Caco-2 (cell line): ENCODE measurements at regions not wholly inside any gene's neighbourhood (a gene's known extent, or its start where the extent isn't known, plus 50 kb on each side); places are given as distances from the start of the nearest gene placed in this dataset.
"Not testable (repeated sequence)": the region's sequence is repeated elsewhere in the genome, so short reads cannot be mapped to it uniquely, and the experiment has no call there.

Experiments
- BruUV-seq: library from RNA; stranded (reverse); fragments of 400-500 nt; replicated peaks from 2 replicates; lab custom pipeline; 2021; lab: Mats Ljungman, UMichigan
- CTCF ChIA-PET: fragments of 300-600 bp; sonication (Branson Sonifier 250); formaldehyde crosslinking; loops from one replicate; lab custom pipeline; 2022; ENCODE audit warnings: antibody characterized with exemption; lab: Charles Lee
- POLR2A ChIA-PET: fragments of 300-600 bp; sonication (Branson Sonifier 250); formaldehyde crosslinking; loops from one replicate; lab custom pipeline; 2022; ENCODE audit warnings: antibody characterized with exemption; lab: Charles Lee
- DNase-seq, 2 experiments: peaks; one replicate each; pipeline versions ENCODE4 v3.0.0 to v3.0.0-alpha.2; 2020 to 2022
- H3K27me3 ChIP-seq: replicated peaks from 2 replicates; pipeline ENCODE4 v1.6.0; 2011; ENCODE audit warnings: low read length; ENCODE audit not compliant: control insufficient read depth, insufficient read depth
- H3K36me3 ChIP-seq: 2 replicates; pipeline ENCODE4 v1.5.1; 2011; ENCODE audit warnings: low read length; ENCODE audit not compliant: control insufficient read depth, insufficient read depth
- H3K4me1 ChIP-seq: fragments of 250-450 bp; sonication (Bioruptor Pico); 2 replicates; pipeline ENCODE4 v1.5.1; 2020; ENCODE audit warnings: mild to moderate bottlenecking
- H3K4me3 ChIP-seq: 2 replicates; pipeline ENCODE4 v1.5.1; 2011; ENCODE audit warnings: low read depth, mild to moderate bottlenecking, control low read depth, low read length
- H3K9me3 ChIP-seq: fragments of 250-450 bp; sonication (Bioruptor Pico); 2 replicates; pipeline ENCODE4 v1.5.1; 2020; ENCODE audit warnings: mild to moderate bottlenecking, moderate library complexity
- H3K27ac Mint-ChIP-seq: one replicate; pipeline ENCODE4 v1.8.0; 2022; ENCODE audit warnings: mixed read lengths; ENCODE audit not compliant: unreplicated experiment
- H3K27me3 Mint-ChIP-seq: one replicate; pipeline ENCODE4 v1.8.0; 2022; ENCODE audit warnings: mixed read lengths; ENCODE audit not compliant: insufficient read depth, unreplicated experiment
- H3K36me3 Mint-ChIP-seq: one replicate; pipeline ENCODE4 v1.8.0; 2022; ENCODE audit warnings: mild to moderate bottlenecking, mixed read lengths; ENCODE audit not compliant: insufficient read depth, unreplicated experiment
- H3K4me1 Mint-ChIP-seq: one replicate; pipeline ENCODE4 v1.8.0; 2022; ENCODE audit warnings: low read depth, mixed read lengths; ENCODE audit not compliant: unreplicated experiment
- H3K4me3 Mint-ChIP-seq: one replicate; pipeline ENCODE4 v1.8.0; 2022; ENCODE audit warnings: mild to moderate bottlenecking, moderate library complexity, mixed read lengths; ENCODE audit not compliant: unreplicated experiment
- H3K9me3 Mint-ChIP-seq: one replicate; pipeline ENCODE4 v1.8.0; 2022; ENCODE audit warnings: mixed read lengths; ENCODE audit not compliant: unreplicated experiment
- CTCF ChIP-seq, 2 experiments: fragments of 200-600 bp in 1 of 2; IDR thresholded peaks; 1 replicate in 1 of 2; 2 replicates in 1 of 2; pipeline versions ENCODE4 v1.5.1 to v1.8.0; 2011 to 2022; ENCODE audit warnings: antibody characterized with exemption in 1 of 2, control low read depth in 1 of 2, inconsistent platforms in 1 of 2, low read depth in 1 of 2, low read length in 1 of 2, mild to moderate bottlenecking in 1 of 2, moderate library complexity in 1 of 2; ENCODE audit not compliant: insufficient read depth in 1 of 2, severe bottlenecking in 1 of 2, unreplicated experiment in 1 of 2
- intact Hi-C: fragments of 100-400 bp; cut with micrococcal nuclease; formaldehyde crosslinking; loops from one replicate; pipeline ENCODE4 v1.10.0; 2022; ENCODE audit not compliant: unreplicated experiment

- intact Hi-C loops: no loop called here
- H3K27me3 ChIP-seq: no peaks in the 10 kb centered on the region
- Mint-ChIP-seq H3K4me1 (no peaks in the 10 kb centered on the region), H3K4me3 (no peak overlapping the region), H3K9me3 (no peaks in the 10 kb centered on the region), H3K27me3 (peaks cover 4% of the 10 kb centered on the region), H3K36me3 (no peaks in the 10 kb centered on the region), H3K27ac (no peak overlapping the region)
- CTCF ChIA-PET: no interaction called here
- POLR2A ChIA-PET: interaction anchor here (0.6 kb wide), 1 partner anchor 224 kb away, joined by 5 read pairs; the partner anchor contains the start of gene TRUB1
- TF ChIP-seq CTCF (IDR thresholded peaks at IDR 0.05; ENCODE audit: insufficient read depth in 1 of 2, low read depth in 1 of 2, low read length in 1 of 2, severe bottlenecking in 1 of 2, unreplicated experiment in 1 of 2): no peak
- no peak for DNase-seq
- H3K36me3 ChIP-seq: no peaks in the 10 kb centered on the region
- no peaks in the 10 kb centered on the region for H3K4me1 ChIP-seq
- no peaks in the 10 kb centered on the region for H3K9me3 ChIP-seq
- no peak overlapping the region for H3K4me3 ChIP-seq
- BruUV-seq: no TSS peak
These were observed 56.2 kb upstream of the ABLIM1 start for GRCh38 chr10:114714281-114714741.

- Histone ChIP-seq H3K36me3 (no peaks in the 10 kb centered on the region), H3K27me3 (no peaks in the 10 kb centered on the region), H3K4me1 (no peaks in the 10 kb centered on the region), H3K4me3 (no peak overlapping the region), H3K9me3 (0 out of 2 replicates have a peak, but pooled peaks cover 2% of the 10 kb centered on the region)
- ChIA-PET CTCF (no interaction called here), POLR2A (no interaction called here)
- Mint-ChIP-seq H3K27ac (no peak overlapping the region), H3K4me1 (no peaks in the 10 kb centered on the region), H3K4me3 (no peak overlapping the region), H3K27me3 (peaks cover 4% of the 10 kb centered on the region), H3K9me3 (no peaks in the 10 kb centered on the region), H3K36me3 (no peaks in the 10 kb centered on the region)
- no TSS peak for BruUV-seq
- TF ChIP-seq CTCF (IDR thresholded peaks at IDR 0.05; ENCODE audit: insufficient read depth in 1 of 2, low read depth in 1 of 2, low read length in 1 of 2, severe bottlenecking in 1 of 2, unreplicated experiment in 1 of 2): no peak
- intact Hi-C loops: no loop called here
- no peak for DNase-seq
These were observed 57.1 kb upstream of the ABLIM1 start for GRCh38 chr10:114715171-114715670.

GRCh38 chr10:114716811-114717404, 58.8 kb upstream of the ABLIM1 start:
- Mint-ChIP-seq H3K36me3 (no peaks in the 10 kb centered on the region), H3K9me3 (no peaks in the 10 kb centered on the region), H3K27me3 (peaks cover 4% of the 10 kb centered on the region), H3K4me1 (no peaks in the 10 kb centered on the region), H3K27ac (no peak overlapping the region), H3K4me3 (no peak overlapping the region)
- no peak for TF ChIP-seq CTCF (IDR thresholded peaks at IDR 0.05; ENCODE audit: insufficient read depth in 1 of 2, low read depth in 1 of 2, low read length in 1 of 2, severe bottlenecking in 1 of 2, unreplicated experiment in 1 of 2)
- Histone ChIP-seq H3K4me3 (no peak overlapping the region), H3K9me3 (0 out of 2 replicates have a peak, but pooled peaks cover 2% of the 10 kb centered on the region), H3K27me3 (no peaks in the 10 kb centered on the region), H3K4me1 (no peaks in the 10 kb centered on the region), H3K36me3 (no peaks in the 10 kb centered on the region)
- intact Hi-C loops: no loop called here
- ChIA-PET CTCF (interaction anchor here (0.6 kb wide), 1 partner anchor 105 kb away, joined by 4 read pairs; the partner anchor contains the start of gene FHIP2A), POLR2A (no interaction called here)
- no peak for DNase-seq
- BruUV-seq: no TSS peak

DNA sequence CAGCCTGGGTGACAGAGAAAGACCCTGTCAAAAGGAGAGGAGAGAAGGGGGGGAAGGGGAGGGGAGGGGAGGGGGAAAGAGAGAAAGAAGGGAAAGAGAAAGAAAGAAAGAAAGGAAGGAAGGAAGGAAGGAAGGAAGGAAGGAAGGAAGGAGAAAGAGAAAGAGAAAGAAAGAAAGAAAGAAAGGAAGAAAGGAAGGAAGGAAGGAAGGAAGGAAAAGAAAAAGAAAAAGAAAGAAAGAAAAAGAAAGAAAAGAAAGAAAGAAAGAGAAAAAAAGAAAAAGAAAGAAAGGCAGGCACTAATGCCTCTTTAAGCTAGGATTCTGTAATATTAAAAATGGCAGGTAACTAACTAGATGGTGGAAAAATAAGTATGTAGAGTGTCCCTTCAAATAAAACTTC, 59.8 kb upstream of the ABLIM1 start:
- H3K27me3 ChIP-seq, DNase-seq, H3K36me3 Mint-ChIP-seq, H3K4me3 ChIP-seq, H3K27ac Mint-ChIP-seq, H3K9me3 ChIP-seq, H3K4me1 ChIP-seq, POLR2A ChIA-PET, H3K27me3 Mint-ChIP-seq, H3K36me3 ChIP-seq, H3K4me1 Mint-ChIP-seq, H3K9me3 Mint-ChIP-seq, BruUV-seq, intact Hi-C loops, H3K4me3 Mint-ChIP-seq: not testable (repeated sequence)
- CTCF ChIA-PET: interaction anchor here (0.6 kb wide), 1 partner anchor 917 kb away, joined by 3 read pairs; no protein-coding TSS in a partner anchor
